K562 (cell line): ENCODE measurements at regions not wholly inside any gene's neighbourhood (a gene's known extent, or its start where the extent isn't known, plus 50 kb on each side); places are given as distances from the start of the nearest gene placed in this dataset.
A peak's percentile ranks its signal among the peaks of the same experiment; 100 is the strongest.
"Not testable (repeated sequence)": the region's sequence is repeated elsewhere in the genome, so short reads cannot be mapped to it uniquely, and the experiment has no call there.

Experiments
- ATAC-seq: fragments of 200-7000 bp; cut with Tn5 transposase; 3 replicates; pipeline ENCODE4 v1.9.1; 2020; ENCODE audit warnings: moderate library complexity
- BruUV-seq: library from RNA; stranded (reverse); fragments of 400-500 nt; replicated peaks from 2 replicates; lab custom pipeline; 2021; lab: Mats Ljungman, UMichigan
- CTCF ChIA-PET: fragments of 300-600 bp; formaldehyde crosslinking; extraction: SDS; loops from one replicate; lab custom pipeline; 2021; ENCODE audit warnings: low intra/inter-chr PET ratio; lab: Yijun Ruan, JAX
- POLR2A ChIA-PET: fragments of 300-600, 350-650 bp; sonication (Branson Sonifier 250); formaldehyde crosslinking; extraction: SDS; loops from one replicate; lab custom pipeline; 2021; ENCODE audit warnings: antibody characterized with exemption, inconsistent platforms; lab: Yijun Ruan, JAX
- DNase-seq, 4 experiments: peaks; one replicate each; pipeline versions ENCODE4 v3.0.0 to v3.0.0-alpha.2; 2011 to 2018; ENCODE audit warnings: low spot score in 3 of 4, mixed read lengths in 3 of 4; ENCODE audit errors: extremely low read depth in 1 of 4
- FAIRE-seq: peaks from 2 replicates; lab custom pipeline; 2011; peaks lifted over from hg19 to GRCh38; lab: Jason Lieb, UNC
- H2AFZ ChIP-seq: 2 replicates; pipeline ENCODE4 v1.6.0; 2011; ENCODE audit warnings: low read depth, low read length, control low read depth, inconsistent platforms
- H3K27ac ChIP-seq: fragments of 200-600 bp; 3 replicates; pipeline ENCODE4 v1.8.0; 2011; ENCODE audit warnings: low read depth, mild to moderate bottlenecking, control low read depth, inconsistent platforms, low read length, moderate library complexity, mixed read lengths; ENCODE audit errors: extremely low read depth
- H3K27me3 ChIP-seq, 2 experiments: fragments of 300-600 bp in 1 of 2; 2 replicates in 1 of 2; 3 replicates in 1 of 2; pipeline versions ENCODE4 v1.6.0 to v1.8.0; 2011; ENCODE audit warnings: inconsistent platforms in 2 of 2, low read length in 2 of 2, mild to moderate bottlenecking in 1 of 2, mixed read lengths in 1 of 2, moderate library complexity in 1 of 2; ENCODE audit not compliant: control insufficient read depth in 2 of 2, insufficient read depth in 2 of 2
- H3K36me3 ChIP-seq: fragments of 300-600 bp; 3 replicates; pipeline ENCODE4 v1.8.0; 2011; ENCODE audit warnings: mild to moderate bottlenecking, low read length, inconsistent platforms; ENCODE audit not compliant: control insufficient read depth, insufficient read depth
- H3K4me1 ChIP-seq, 2 experiments: fragments of 200-600 bp in 1 of 2; replicated peaks in 1 of 2; 2 replicates in 1 of 2; 3 replicates in 1 of 2; pipeline versions ENCODE4 v1.5.1 to v1.8.0; 2011; ENCODE audit warnings: inconsistent platforms in 2 of 2, low read length in 2 of 2, mild to moderate bottlenecking in 1 of 2, mixed read lengths in 1 of 2, moderate library complexity in 1 of 2; ENCODE audit not compliant: control insufficient read depth in 2 of 2, insufficient read depth in 2 of 2
- H3K4me2 ChIP-seq: 2 replicates; pipeline ENCODE4 v1.6.1; 2011; ENCODE audit warnings: low read length, control low read depth, inconsistent platforms, mixed read lengths; ENCODE audit not compliant: insufficient read depth
- H3K4me3 ChIP-seq: fragments of 200-600 bp; sonication (generic), shearing (Covaris generic); 2 replicates; pipeline ENCODE4 v1.5.1; 2016; ENCODE audit warnings: control low read depth, inconsistent platforms
- H3K79me2 ChIP-seq: fragments of 200-600 bp; 3 replicates; pipeline ENCODE4 v1.8.0; 2011; ENCODE audit warnings: low read length, inconsistent platforms; ENCODE audit not compliant: control insufficient read depth, insufficient read depth
- H3K9ac ChIP-seq, 2 experiments: 2 replicates each; pipeline versions ENCODE4 v1.6.0 to v1.6.1; 2011; ENCODE audit warnings: low read depth in 2 of 2, low read length in 2 of 2, control low read depth in 1 of 2, inconsistent platforms in 1 of 2, mild to moderate bottlenecking in 1 of 2, mixed read lengths in 1 of 2; ENCODE audit not compliant: insufficient read depth in 1 of 2
- H3K9me1 ChIP-seq: one replicate; pipeline ENCODE4 v1.6.0; 2011; ENCODE audit warnings: inconsistent platforms, mild to moderate bottlenecking, low read length, moderate library complexity; ENCODE audit not compliant: control insufficient read depth, insufficient read depth
- H3K9me3 ChIP-seq: replicated peaks from 2 replicates; pipeline ENCODE4 v1.5.1; 2011; ENCODE audit warnings: low read depth, low read length, inconsistent platforms; ENCODE audit not compliant: control insufficient read depth, insufficient read depth
- H4K20me1 ChIP-seq: replicated peaks from 2 replicates; pipeline ENCODE4 v1.6.1; 2011; ENCODE audit warnings: low read length, inconsistent platforms, mixed read lengths; ENCODE audit not compliant: control insufficient read depth, insufficient read depth
- ILF3 ChIP-seq: fragments of 450-650 bp; IDR thresholded peaks from 2 replicates; pipeline ENCODE4 v1.6.1; 2018; ENCODE audit warnings: antibody characterized with exemption, mild to moderate bottlenecking, moderate library complexity, borderline replicate concordance
- MYC ChIP-seq, 2 experiments: fragments of 250-450 bp in 1 of 2; sonication (Bioruptor Pico) in 1 of 2; IDR thresholded peaks; 2 replicates each; pipeline versions ENCODE4 v1.5.1 to v1.6.1; 2012 to 2021; ENCODE audit warnings: low read depth in 2 of 2, borderline replicate concordance in 1 of 2, improper control_type of control experiment in 1 of 2, low read length in 1 of 2, mild to moderate bottlenecking in 1 of 2, moderate library complexity in 1 of 2
- NRF1 ChIP-seq, 2 experiments: fragments of 450-650 bp; IDR thresholded peaks in 1 of 2; conservative IDR thresholded peaks in 1 of 2; 2 replicates each; pipeline ENCODE4 v1.6.1; 2014; ENCODE audit warnings: mild to moderate bottlenecking in 2 of 2
- WGBS: fragments of 100-300 bp; shearing (Covaris generic); methylation state at CpG from one replicate; pipeline ENCODE4 v1.1.6; 2016; ENCODE audit warnings: low coverage, mixed read lengths; ENCODE audit not compliant: insufficient coverage; ENCODE audit errors: missing lambda C conversion rate; 5-methylcytosine and 5-hydroxymethylcytosine counted together
- in situ Hi-C: fragments of 300-500 bp; cut with MboI; formaldehyde crosslinking; loops from 4 replicates; pipeline ENCODE4 v1.15.0; 2018; ENCODE audit warnings: inconsistent platforms, mixed read lengths
- intact Hi-C: fragments of 100-400 bp; cut with micrococcal nuclease; formaldehyde crosslinking; loops from 2 replicates; pipeline ENCODE4 v1.14.2; 2022
- TF ChIP-seq, protein P1 (sequence below): sonication (generic); formaldehyde crosslinking; IDR thresholded peaks from 2 replicates; pipeline ENCODE4 v1.8.1; 2023; ENCODE audit warnings: mild to moderate bottlenecking, missing genetic modification reagents
- TF ChIP-seq, protein P2 (sequence below): sonication (generic); formaldehyde crosslinking; IDR thresholded peaks from 2 replicates; pipeline ENCODE4 v1.8.0; 2022; ENCODE audit warnings: mild to moderate bottlenecking, low read depth, missing genetic modification reagents

DNA sequence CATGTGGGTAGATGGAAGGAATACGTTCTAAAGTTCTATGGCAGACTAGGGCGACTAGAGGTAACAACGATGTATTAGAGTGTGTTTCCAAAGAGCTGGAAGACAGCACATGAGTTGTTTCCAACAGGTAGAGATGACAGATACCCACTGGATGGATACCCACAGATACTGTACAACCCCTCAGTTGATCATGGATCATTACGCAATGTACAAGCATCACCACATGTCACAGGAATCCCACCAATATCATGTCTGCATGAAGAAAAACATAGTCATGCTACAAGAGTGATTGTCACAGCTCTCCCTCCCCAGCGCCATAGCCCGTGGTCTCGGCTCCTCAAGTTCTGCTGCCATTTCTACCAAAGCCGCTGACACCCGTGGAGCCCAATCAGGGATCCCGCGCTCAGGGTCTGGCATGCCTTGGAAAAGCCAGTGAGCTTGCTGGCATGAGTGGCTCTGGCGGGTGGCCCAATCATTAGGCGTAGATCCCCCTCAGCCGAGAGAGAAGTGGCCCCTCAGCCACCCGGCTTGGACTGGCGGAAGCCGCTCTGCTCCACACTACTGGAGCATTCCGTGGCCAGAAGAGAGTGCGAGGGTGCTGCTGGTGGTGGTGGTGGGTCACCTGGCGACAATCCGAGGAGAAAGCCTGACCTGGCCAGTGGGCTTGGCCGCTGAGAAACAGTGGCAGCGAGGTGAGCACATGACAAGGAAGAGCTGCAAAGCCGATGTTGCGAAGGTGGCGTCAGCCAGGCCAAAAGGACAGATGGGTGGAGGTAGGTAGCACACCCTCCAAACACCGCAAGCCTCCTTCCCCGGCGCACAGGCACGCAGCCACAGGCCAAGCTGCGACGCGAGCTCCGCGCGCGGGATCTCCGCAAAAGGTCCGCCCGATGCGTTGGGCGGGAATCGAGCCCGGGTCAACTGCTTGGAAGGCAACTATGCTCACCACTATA lies 65.7 kb upstream of the FCGR2A start (continued):
- TF ChIP-seq, protein P1, sequence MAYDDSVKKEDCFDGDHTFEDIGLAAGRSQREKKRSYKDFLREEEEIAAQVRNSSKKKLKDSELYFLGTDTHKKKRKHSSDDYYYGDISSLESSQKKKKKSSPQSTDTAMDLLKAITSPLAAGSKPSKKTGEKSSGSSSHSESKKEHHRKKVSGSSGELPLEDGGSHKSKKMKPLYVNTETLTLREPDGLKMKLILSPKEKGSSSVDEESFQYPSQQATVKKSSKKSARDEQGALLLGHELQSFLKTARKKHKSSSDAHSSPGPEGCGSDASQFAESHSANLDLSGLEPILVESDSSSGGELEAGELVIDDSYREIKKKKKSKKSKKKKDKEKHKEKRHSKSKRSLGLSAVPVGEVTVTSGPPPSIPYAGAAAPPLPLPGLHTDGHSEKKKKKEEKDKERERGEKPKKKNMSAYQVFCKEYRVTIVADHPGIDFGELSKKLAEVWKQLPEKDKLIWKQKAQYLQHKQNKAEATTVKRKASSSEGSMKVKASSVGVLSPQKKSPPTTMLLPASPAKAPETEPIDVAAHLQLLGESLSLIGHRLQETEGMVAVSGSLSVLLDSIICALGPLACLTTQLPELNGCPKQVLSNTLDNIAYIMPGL (CRISPR knock-in tag), result no peak
- TF ChIP-seq, protein P2, sequence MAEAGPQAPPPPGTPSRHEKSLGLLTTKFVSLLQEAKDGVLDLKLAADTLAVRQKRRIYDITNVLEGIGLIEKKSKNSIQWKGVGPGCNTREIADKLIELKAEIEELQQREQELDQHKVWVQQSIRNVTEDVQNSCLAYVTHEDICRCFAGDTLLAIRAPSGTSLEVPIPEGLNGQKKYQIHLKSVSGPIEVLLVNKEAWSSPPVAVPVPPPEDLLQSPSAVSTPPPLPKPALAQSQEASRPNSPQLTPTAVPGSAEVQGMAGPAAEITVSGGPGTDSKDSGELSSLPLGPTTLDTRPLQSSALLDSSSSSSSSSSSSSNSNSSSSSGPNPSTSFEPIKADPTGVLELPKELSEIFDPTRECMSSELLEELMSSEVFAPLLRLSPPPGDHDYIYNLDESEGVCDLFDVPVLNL (CRISPR knock-in tag), result peak; percentile 35; the same call in 1 of the 2 replicates
- no peak for TF ChIP-seq NRF1 (conservative IDR thresholded peaks at IDR 0.05 in 1 of 2, IDR thresholded peaks at IDR 0.05 in 1 of 2)
- TF ChIP-seq MYC (IDR thresholded peaks at IDR 0.05; ENCODE audit: low read depth, low read length), result peak; percentile 8; the same call in 1 of the 2 replicates
- TF ChIP-seq MYC (CRISPR knock-in tag; IDR thresholded peaks at IDR 0.05; ENCODE audit: borderline replicate concordance, low read depth), result no peak
- no peak for TF ChIP-seq ILF3

DNA sequence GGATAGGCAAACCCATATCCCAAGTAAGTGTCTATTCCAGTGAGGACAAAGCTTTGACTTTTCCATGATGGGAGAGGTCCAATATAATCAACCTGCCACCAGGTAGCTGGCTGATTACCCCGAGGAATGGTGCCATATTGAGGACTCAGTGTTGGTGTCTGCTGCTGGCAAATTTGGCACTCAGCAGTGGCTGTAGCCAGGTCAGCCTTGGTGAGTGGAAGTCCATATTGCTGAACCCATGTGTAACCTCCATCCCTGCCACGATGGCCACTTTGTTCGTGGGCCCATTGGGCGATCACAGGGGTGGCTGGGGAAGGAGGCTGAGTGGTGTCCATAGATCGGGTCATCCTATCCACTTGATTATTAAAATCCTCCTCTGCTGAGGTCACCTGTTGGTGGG lies 65.5 kb upstream of the CFAP126 start:
- H3K9me1 ChIP-seq, FAIRE-seq, intact Hi-C loops, H3K4me3 ChIP-seq, H3K36me3 ChIP-seq, H3K4me1 ChIP-seq, H3K9me3 ChIP-seq, ATAC-seq, H3K27ac ChIP-seq, BruUV-seq, H2AFZ ChIP-seq, H3K79me2 ChIP-seq, H4K20me1 ChIP-seq, DNase-seq, H3K4me2 ChIP-seq, in situ Hi-C loops, POLR2A ChIA-PET, H3K27me3 ChIP-seq, CTCF ChIA-PET, H3K9ac ChIP-seq: not testable (repeated sequence)
- WGBS, result 5% methylated on average over 5 of the region's 5 CpGs
